T-helper 17 cell (primary cell): ENCODE measurements at regions not wholly inside any gene's neighbourhood (a gene's known extent, or its start where the extent isn't known, plus 50 kb on each side); places are given as distances from the start of the nearest gene placed in this dataset.

Experiments used
- ATAC-seq: fragments of 150-1000 bp; cut with Tn5 transposase; 2 replicates; pipeline ENCODE4 v1.10.0; 2021; ENCODE audit warnings: mild to moderate bottlenecking, moderate library complexity
- DNase-seq, 3 donors: peaks; one replicate each; pipeline versions ENCODE4 v3.0.0 to v3.0.0-alpha.2; 2020 to 2021
- H3K9me3 ChIP-seq: one replicate; pipeline ENCODE4 v1.7.0; 2013; ENCODE audit warnings: low read length, mild to moderate bottlenecking; ENCODE audit not compliant: control insufficient read depth, poor library complexity, severe bottlenecking
- H3K27ac Mint-ChIP-seq: one replicate; pipeline ENCODE4 v1.8.0; 2022; ENCODE audit warnings: mild to moderate bottlenecking, moderate library complexity, mixed read lengths
- H3K27me3 Mint-ChIP-seq: one replicate; pipeline ENCODE4 v1.8.0; 2022; ENCODE audit warnings: mixed read lengths
- H3K36me3 Mint-ChIP-seq: one replicate; pipeline ENCODE4 v1.8.0; 2022; ENCODE audit warnings: low read depth, mixed read lengths
- H3K4me1 Mint-ChIP-seq: one replicate; pipeline ENCODE4 v1.8.0; 2022; ENCODE audit warnings: mild to moderate bottlenecking, mixed read lengths
- H3K4me3 Mint-ChIP-seq: one replicate; pipeline ENCODE4 v1.8.0; 2022; ENCODE audit warnings: mild to moderate bottlenecking, moderate library complexity, mixed read lengths

DNA sequence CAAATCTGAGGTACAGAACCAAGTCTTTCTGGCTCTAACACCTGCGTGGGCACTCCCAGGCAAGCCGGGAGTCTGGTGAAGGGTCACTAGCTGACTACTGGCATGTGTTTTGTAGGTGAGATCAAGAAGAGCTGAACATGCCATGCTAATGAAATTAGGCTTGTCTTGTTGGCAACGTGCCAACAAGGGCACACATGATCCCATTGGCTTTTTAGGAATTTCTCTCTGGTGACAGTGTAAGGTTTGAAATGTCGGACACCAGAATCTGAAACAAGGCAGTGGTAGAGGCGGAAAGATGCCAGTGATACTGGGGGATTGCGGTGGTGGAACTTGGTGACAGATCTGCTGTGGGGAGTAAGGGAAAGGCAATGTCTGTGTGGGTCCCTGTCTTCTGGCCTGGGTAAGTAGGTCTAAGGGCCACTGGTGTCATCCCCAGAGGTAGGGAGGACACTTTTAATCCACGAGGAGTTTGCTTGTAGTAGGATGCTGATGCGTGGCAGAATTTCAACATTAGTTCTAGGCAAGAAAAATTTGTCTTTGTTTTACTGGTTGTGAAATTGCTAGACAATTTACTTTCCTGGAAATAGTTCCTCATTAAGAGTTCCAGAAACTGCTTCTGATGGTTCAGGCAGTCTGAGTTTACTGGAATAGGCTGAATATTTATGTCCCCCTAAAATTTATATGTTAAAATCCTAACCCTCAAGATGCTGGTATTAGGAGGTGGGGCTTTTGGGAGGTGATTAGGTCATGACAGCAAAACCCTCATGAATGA is 52.6 kb upstream of the ACMSD start:
- H3K27ac Mint-ChIP-seq = no peak overlapping the region
- H3K36me3 Mint-ChIP-seq = peaks cover 2% of the 10 kb centered on the region
- H3K4me1 Mint-ChIP-seq = peaks cover 5% of the 10 kb centered on the region
- no peak for DNase-seq
- peaks cover 38% of the 10 kb centered on the region for H3K27me3 Mint-ChIP-seq
- no peaks in the 10 kb centered on the region for H3K9me3 ChIP-seq
- ATAC-seq = no peak
- H3K4me3 Mint-ChIP-seq = no peak overlapping the region

DNA sequence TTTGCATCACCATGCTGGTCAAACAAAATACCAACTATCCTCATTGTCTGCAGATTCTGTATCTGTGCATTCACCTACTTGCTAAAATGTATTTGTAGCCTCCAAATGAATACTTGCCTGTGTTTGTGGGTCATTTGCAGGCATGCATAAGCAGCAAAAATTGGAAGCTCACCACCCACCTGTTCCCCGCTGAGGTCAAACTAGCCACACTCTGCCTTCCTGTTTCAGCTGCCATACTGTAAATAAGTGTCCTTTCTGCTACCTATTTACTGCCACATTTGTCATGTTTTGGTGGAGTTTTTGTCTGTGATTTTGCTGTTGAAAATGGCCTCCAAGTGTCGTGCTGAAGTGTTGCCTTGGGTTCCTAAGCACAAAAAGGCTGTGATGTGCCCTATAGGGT is 50.0 kb upstream of the ACMSD start:
- Mint-ChIP-seq H3K4me3 (no peak overlapping the region), H3K27ac (no peak overlapping the region), H3K4me1 (no peaks in the 10 kb centered on the region), H3K36me3 (peaks cover 2% of the 10 kb centered on the region), H3K27me3 (peaks cover 38% of the 10 kb centered on the region)
- no peaks in the 10 kb centered on the region for H3K9me3 ChIP-seq
- ATAC-seq (no peak), DNase-seq (no peak)
